GM19043 (cell line): ENCODE measurements at regions not wholly inside any gene's neighbourhood (a gene's known extent, or its start where the extent isn't known, plus 50 kb on each side); places are given as distances from the start of the nearest gene placed in this dataset.

Experiments
- ATAC-seq: cut with Tn5 transposase; IDR thresholded peaks from one replicate; pipeline ENCODE4 v1.9.1; 2021; ENCODE audit warnings: low read depth; ENCODE audit not compliant: unreplicated experiment

DNA sequence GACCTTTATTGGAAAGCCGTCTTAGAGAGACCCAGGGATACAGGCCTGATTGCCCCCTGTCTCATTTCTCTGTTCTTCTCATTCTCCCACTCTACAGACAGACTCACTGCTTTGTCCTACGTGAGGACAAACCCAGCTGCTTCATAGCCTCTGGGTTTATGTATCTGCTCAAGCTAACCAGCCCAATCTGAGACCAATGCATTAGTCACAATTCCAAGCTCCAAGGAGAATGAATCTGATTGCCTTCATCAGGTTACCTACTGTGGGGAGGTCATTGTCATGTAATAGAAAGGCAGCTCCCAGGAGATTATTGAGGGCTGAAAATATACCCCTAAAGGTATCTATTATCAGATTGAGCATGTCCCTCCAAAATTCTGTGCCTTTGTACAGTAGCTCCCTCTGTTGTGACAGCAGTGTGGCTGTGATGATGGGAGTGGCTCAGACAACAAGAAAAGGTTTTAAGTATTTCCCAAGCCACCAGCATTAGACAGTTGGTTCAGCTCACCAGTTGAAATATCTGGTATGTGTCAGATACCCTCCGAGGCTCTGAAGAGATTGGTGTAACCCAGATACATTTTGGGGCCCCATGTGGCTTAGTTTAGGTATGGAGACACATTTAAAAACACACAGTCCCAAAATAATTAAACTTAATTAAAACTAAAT is 123.1 kb upstream of the EEPD1 start:
- no peak for ATAC-seq

DNA sequence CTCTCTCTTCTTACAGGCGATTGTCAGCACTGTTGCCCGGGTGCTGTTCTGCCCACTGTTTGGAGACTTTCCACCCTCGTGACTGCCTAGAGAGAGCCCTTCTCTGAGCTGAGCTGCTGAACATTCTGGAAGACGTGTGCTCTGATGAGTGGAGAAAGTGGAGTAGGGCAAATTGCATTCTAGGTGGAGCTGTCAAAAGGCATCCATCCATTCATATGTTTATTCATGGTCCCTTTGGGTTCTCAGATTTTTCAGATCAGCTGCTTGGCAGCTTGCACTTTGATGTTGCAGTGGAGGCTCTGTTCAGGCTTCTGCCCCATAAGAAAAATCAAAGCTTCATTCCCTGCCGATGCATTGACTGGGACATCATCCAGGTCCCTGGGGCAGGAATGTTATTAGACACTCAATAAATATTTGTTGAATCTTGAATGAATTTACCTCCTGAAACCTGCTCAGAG is 120.7 kb upstream of the EEPD1 start:
- ATAC-seq = no peak

DNA sequence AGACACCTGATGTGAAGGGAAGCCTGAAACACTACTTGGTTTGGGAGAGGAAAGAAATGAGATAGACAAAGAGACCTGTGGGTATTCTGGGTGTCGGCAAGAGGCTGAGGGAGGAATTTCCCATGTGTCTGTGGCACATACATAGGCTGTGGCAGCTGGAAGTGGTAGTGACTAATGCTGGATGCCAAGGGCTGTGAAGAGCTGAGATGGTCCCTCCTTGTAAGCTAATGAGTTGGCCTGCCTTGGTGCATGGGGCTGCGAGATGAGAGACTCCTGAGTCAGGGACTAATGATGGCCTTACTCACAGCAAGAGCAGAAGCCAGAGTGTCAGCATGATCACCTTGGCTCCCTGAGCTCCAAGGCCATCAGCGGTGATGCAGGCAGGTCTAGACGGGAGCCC is 119.0 kb upstream of the EEPD1 start:
- ATAC-seq = no peak

DNA sequence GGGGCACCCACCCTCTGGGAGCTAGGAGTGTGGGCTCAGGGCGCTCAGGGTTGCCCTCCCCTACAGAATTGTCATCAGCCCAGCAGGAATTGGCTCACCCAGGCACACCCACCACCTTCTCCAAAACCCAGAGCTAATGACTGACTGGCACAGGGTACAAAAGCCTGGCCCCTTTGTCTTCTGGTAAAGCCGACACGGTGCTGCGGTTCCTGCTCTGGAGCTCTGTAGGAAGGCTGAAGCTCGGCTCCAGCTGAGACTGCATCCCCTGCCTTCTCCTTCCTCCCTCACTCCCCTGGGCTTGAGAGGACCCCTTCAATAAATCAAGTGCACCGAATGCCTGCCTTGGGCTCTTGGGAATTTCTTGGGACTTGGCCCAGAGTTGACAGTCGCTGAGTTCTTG is 117.9 kb upstream of the EEPD1 start:
- no peak for ATAC-seq

DNA sequence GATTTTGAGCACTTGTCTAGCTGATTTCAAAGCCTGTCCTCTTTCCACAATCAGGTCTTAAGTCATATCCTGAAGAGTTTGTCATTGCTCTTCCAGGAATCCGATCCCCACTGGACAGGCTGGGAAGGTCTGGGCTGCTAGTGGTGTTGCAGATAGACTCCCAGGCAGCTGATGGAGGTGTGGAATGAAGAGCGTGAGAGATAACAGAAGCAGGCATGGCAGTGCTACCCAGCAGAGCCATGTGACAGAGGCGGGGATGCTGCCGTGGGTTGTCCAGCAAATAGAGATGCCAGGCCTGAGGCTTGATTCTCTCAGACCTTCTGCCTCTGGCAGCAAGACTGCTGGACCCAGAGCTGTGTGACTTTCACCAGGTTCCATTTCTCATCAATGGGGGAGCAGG is 116.5 kb upstream of the EEPD1 start:
- ATAC-seq = no peak

DNA sequence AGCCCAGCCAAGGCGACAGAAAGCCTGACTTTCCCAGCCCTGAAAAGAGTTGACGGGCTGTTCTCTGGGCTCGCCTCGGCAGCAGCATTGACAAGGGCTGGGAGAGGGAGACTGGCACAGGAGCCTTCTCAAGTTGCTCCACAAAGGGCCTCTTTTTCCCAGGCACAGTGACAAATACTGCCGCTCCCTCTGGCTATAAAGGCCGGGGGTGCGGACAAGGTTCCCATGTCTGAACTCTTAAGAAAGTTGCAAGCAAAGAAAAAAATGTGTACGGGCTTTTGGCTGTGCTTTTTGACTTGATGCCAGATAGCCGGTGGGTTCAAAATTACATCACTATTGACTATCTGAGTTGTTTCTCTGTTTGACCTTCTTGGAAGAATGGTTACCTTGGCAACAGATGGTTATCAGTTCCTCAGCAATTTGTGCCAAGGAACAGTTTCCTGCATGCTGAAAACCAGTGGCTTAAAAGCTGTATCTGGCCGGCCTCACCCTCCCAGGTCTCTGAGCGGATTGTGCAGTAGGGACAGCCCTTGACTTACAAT is 115.9 kb upstream of the EEPD1 start:
- ATAC-seq = no peak

DNA sequence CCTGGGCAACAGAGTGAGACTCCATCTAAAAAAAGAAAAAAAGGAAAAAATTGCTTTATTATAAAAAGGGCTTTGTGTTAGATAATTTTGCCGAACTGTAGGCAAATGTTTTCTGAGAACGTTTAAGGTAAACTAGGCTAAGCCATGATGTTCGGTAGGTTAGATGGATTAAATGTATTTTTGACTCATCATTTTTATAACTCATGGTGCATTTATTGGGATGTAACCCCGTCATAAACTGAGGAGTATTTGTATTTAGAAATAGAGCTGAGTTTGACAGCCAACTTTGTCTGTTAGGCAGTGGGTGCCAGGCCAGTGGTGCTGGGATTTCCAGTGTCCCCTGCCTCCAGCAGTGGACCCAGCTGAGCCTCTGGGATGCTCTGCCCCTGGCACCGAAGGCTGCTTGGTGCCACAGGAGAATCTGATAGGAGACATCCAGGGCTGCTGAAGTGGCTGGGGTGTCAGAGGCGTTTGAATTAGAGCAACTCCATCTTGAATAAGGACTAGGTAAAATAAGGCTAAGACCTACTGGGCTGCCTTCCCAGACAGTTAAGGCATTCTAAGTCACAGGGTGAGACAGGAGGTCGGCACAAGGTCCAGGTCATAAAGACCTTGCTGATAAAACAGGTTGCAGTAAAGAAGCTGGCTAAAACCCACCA is 114.9 kb upstream of the EEPD1 start:
- ATAC-seq = no peak

DNA sequence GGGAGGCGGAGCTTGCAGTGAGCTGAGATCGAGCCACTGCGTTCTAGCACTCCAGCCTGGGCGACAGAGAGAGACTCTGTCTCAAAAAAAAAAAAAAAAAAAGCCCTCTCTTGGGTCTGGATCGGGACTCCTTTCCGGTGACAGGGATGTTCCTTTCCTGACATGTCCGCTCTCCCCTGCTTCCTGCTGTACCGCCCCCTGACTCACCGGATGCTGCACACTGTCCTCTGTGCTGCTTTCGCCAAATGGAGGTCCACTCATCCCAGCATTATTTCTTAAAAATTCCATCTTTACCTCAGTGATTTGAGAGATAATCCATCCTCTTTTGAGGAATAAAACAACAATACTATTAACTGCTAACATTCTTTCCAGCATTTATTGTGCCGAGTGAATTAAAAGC is 113.8 kb upstream of the EEPD1 start:
- no peak for ATAC-seq

DNA sequence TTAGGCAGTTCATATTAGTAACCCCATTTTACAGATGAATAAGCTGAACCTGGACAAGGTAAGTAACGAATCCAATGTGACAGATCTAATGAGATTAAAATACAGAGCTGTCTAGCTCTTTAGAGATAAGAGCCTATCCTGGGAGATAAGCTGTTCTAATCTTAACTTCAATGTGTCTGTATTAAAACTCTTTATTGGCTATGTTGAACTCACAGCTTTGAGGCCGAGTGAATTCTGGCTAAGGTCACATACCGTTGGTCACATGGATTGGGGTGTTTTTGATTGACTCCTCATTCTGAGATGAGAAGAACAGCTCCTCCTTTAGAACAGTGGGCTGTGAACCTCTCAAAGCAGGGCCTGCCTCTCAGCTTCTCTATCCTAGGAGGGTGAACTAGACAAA is 113.4 kb upstream of the EEPD1 start:
- ATAC-seq = no peak

DNA sequence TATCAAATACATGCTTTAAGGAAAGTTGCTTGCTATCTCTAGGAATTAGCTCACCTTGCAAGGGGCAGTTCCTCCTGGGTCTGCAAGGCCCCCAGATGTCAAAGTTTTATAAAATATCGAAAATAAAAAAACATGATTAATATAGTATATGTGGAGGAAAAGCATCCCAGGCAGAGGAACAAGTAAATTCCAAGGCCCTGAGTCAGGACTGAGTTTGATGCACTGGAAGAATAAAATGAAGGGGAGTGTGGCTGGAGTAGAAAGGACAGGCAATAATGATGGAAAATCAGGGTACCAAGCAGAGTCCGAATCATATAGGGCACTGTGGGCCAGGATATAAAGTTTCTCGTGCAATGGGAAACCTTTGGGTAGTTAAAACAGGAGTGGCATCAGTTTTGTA is 112.4 kb upstream of the EEPD1 start:
- ATAC-seq = no peak

DNA sequence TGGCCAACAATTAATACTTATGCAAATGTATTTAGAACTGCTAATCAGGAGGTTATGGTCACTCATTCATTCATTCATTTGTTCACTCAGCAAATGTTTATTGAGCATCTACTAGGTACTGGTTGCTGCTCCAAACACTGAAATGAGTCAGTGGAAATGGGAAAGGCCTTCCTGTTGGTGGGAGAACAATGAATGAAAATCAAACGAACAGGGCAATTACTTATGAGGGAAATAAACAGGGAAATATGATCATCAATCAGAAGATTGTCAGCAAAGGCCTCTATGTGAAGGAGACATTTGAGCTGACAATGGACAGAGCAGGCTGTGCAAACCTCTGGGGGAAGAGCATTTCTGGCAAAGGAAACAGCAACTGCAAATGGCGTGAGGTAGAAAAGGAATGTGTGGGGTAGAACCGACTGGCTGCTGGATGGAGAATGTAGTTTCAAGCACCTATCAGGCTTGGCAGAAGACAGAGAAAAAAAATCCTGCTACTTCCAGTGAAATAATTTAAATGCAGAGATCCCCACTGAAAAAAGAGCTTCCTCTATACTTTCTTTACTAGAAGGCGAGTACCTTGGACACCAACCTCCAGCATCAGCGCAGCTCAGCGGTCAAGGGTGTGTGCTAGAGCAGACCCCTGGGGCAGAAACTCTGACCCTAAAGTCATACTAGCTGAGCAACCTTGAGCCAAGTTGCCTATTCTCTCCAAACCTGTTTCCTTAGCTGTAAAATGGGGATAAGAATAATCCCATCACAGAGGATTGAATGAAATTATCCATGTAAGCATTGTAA is 108.8 kb upstream of the EEPD1 start:
- no peak for ATAC-seq

DNA sequence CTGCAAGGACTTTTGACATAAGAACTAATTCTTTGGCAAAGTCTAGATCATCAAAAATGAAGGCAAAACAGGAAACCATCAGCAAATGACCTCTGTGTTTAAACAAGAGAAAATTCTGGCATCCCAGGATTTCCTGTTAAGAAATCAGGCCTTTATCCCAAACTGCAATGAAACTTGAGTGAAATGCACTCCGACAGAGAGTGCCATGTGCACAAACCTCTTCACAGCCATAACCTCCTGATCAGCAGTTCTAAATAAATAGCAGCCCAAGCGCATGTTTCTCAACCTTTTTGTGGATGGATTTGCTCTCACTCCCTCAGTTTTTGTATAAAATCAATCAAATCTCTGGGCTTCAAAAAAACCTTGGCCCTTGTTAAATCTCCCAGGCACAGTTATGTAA is 107.7 kb upstream of the EEPD1 start:
- ATAC-seq = no peak

DNA sequence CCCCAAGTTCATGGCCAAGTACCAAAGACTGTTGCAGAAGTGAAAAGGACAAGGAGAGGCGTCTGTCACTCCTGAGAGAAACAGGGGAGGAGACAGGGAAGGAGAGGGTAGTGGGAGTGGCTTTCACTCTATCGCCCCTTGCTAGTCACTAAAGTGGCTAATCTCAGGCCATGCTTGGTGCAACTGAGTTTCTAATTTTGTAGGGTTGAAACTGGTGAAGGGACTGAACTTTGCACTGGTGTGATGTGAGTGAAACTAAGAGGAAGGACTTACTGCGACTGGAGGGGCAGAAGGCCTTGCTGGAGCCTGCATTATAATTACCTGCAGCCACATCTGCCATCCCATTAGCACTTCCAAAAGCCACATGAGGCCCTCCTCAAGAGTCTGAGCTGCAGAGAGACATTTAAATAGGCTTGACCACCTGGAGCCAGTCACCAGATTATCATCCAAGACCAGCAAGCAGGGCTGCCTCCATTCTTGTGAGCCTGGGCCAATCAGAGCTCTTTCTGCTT is 107.2 kb upstream of the EEPD1 start:
- no peak for ATAC-seq

DNA sequence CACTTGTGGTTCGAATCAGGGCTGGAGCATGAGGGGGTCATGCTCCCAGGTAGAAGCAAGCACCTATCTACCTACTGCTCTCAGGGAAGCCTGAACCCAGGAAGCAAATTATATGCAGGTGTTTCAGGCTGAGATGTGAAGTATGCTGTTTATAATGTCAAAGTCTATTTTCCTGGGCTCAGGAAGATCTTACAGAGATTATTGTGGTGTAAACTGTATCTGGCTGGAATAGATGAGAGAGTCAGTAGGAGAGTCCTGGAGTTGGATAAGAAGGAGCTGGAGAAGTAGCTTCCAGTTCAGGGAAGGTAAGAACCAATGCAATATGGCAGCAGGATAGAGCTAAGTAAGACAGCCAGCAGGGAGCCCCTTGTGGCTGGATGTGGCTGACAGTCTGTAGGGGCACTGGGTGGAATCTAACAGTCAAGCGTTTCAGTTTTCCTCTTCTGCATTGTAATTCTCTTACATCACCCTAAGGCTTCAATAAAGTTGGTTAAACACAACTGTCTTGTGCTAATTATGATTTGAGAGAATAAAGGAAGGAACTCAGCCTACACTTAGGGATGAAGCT is 105.9 kb upstream of the EEPD1 start:
- ATAC-seq = no peak

DNA sequence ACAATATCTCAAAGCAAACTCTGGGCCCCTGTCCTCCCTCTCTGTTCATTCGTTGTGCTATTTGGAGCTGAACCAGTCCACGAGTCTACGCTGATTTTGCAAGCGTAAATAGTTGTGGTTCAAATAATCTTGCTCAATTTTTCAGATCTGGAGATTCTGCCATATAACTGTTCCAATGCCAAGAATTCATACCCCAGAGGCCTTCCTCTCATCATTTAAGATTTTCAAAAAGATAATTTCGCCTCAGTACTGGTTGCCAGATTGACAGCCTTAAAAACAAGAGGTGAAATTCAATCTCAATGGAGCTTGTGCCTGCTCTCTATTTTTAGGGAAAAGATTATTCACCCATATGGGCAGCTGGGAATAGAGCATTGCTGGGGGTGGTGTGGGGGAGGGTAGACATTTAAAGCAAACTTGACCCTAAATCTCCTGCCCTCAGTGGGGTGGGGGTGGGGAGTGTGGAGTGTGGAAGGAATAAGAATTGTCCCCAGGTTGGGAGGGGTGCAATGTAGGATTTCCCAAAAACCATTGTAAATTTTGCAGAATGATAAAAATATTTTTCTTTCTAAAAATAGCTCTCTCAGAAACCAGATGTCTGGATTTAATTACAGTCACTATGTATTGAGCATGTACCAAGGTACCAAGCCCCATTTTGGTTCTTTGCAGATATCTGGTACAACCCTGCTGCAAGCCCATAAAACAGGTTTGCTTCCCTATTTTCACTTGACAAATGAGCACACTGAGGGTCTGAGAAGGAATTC is 104.7 kb upstream of the EEPD1 start:
- no peak for ATAC-seq

DNA sequence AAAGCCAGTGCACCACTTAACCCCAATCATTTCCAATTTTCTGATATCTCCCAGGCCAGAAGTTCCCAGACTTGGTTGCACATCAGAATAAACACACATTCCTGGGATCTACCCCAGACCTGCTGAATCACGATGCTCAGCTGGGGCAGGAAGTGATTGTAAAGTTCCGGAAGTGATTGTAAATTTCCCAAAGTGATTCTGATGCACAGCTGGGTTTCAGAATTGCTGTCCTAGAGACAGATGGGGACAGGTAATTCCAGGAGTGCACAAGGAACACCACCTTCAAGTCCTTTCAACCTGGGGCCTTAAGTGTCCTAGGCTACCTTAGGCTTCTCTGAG is 104.2 kb upstream of the EEPD1 start:
- ATAC-seq = no peak

DNA sequence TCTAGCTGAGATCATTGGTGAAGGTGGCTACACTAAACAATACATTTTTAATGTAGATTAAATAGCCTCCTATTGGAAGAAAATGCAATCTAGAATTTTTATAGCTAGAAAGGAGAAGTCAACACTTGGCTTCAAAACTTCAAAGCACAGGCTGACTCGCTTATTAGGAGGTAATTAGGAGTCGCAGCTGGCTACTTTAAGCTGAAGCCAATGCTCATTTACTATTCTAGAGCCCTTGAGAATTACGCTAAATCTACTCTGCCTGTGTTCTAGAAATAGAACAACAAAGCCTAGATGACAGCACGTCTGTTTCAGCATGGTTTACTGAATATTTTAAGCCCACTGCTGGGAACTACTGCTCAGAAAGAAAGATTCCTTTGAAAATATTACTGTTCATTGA is 101.6 kb upstream of the EEPD1 start:
- ATAC-seq = no peak

DNA sequence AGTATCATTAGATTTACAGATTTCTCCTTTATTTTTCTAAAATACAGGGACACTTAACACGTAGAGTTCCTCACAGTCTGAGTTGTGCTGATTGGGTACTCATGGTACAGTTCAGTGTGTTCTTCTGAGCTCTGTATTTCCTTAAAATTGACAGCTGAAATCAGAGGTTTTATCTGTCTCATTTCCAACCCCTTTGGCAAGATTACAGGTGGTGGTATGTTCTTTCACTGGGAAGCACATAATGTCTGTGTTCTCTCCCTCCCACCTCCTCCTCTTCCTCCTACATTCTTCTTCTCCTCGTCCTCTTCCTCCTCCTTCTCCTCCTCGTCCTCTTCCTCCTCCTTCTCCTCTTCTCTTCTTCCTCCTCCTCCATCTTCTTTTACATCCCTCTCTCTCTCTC is 99.5 kb upstream of the EEPD1 start:
- ATAC-seq = no peak

DNA sequence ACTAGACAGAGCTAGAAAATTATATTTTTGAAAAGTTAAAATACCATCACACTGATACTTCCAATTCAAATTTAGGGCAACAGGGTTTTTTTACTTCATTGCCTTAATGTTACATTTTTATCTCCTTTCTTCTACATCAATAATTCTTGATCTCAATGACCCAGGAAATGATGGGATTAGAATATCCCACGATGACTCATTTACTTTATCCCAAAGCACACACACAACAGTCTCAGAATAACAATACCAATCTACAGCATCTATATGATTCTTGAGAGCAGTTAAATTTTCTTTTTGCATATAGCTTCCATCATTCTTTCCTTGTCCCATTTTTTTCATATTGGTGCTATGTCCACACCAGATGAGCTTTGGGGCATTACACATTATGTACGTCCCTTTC is 98.4 kb upstream of the EEPD1 start:
- no peak for ATAC-seq

DNA sequence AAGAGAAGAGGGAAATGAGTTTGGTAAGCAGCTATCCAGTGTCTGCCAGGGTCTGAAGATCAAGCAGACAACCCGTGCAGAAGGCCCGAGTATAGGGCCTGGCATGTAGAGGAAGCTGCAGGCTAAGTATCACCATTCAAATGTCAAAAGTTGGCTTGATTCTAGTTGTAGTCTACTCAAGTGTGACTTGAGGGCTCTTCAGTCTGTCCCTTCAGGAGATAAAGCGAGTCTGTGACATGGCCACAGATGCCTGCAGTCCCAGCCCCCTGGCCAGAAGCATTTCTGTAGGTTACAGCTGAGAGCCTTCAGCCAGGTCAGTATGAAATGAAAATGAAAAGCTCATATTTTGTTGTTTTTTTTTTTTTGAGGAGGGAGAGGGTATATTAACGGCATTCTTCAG is 97.8 kb upstream of the EEPD1 start:
- no peak for ATAC-seq
